WTC11 (cell line): ENCODE measurements at regions not wholly inside any gene's neighbourhood (a gene's known extent, or its start where the extent isn't known, plus 50 kb on each side); places are given as distances from the start of the nearest gene placed in this dataset.

Experiments used
- ATAC-seq: fragments of 200-7000 bp; cut with Tn5 transposase; 2 replicates; pipeline ENCODE4 v1.10.0; 2021; ENCODE audit warnings: mild to moderate bottlenecking, moderate library complexity
- CTCF ChIA-PET: fragments of 300-600 bp; sonication (Branson Sonifier 250); formaldehyde crosslinking; loops from one replicate; lab custom pipeline; 2021; ENCODE audit warnings: antibody characterized with exemption; lab: Charles Lee
- POLR2A ChIA-PET: fragments of 350-600 bp; sonication (Branson Sonifier 250); formaldehyde crosslinking; loops from one replicate; lab custom pipeline; 2021; ENCODE audit warnings: antibody characterized with exemption; lab: Charles Lee
- DNase-seq: peaks from one replicate; pipeline ENCODE4 v3.0.0; 2021; ENCODE audit warnings: low spot score
- H3K27ac Mint-ChIP-seq: 2 replicates; pipeline ENCODE4 v1.8.0; 2021; ENCODE audit warnings: mixed read lengths
- H3K27me3 Mint-ChIP-seq: 2 replicates; pipeline ENCODE4 v1.8.0; 2021; ENCODE audit warnings: low read depth, mild to moderate bottlenecking, moderate library complexity, mixed read lengths
- H3K36me3 Mint-ChIP-seq: 2 replicates; pipeline ENCODE4 v1.8.0; 2021; ENCODE audit warnings: mixed read lengths
- H3K4me1 Mint-ChIP-seq: 2 replicates; pipeline ENCODE4 v1.8.0; 2022; ENCODE audit warnings: mixed read lengths
- H3K4me3 Mint-ChIP-seq: 2 replicates; pipeline ENCODE4 v1.8.0; 2021; ENCODE audit warnings: mild to moderate bottlenecking, moderate library complexity, mixed read lengths
- H3K9me3 Mint-ChIP-seq: 2 replicates; pipeline ENCODE4 v1.8.0; 2021; ENCODE audit warnings: mixed read lengths
- ELF4 ChIP-seq: sonication (generic); formaldehyde crosslinking; IDR thresholded peaks from 2 replicates; pipeline ENCODE4 v1.8.1; 2022; ENCODE audit warnings: low read depth, mild to moderate bottlenecking, moderate library complexity, missing genetic modification reagents
- ETV6 ChIP-seq: sonication (generic); formaldehyde crosslinking; IDR thresholded peaks from 2 replicates; pipeline ENCODE4 v1.8.1; 2022; ENCODE audit warnings: mild to moderate bottlenecking, missing genetic modification reagents
- FOXJ3 ChIP-seq: sonication (generic); formaldehyde crosslinking; IDR thresholded peaks from 2 replicates; pipeline ENCODE4 v1.9.0; 2021; ENCODE audit warnings: missing genetic modification reagents, mild to moderate bottlenecking, borderline replicate concordance
- FOXK1 ChIP-seq: sonication (generic); formaldehyde crosslinking; IDR thresholded peaks from 2 replicates; pipeline ENCODE4 v1.8.0; 2022; ENCODE audit warnings: mild to moderate bottlenecking, moderate library complexity, missing genetic modification reagents
- FOXP1 ChIP-seq: sonication (generic); formaldehyde crosslinking; IDR thresholded peaks from 2 replicates; pipeline ENCODE4 v1.8.0; 2022; ENCODE audit warnings: missing genetic modification reagents, mild to moderate bottlenecking, moderate library complexity, borderline replicate concordance
- GTF2I ChIP-seq: fragments of 250-450 bp; sonication (Bioruptor Pico); conservative IDR thresholded peaks from 2 replicates; pipeline ENCODE4 v1.4.0; 2021; ENCODE audit warnings: mild to moderate bottlenecking
- IRF2 ChIP-seq: sonication (generic); formaldehyde crosslinking; IDR thresholded peaks from 2 replicates; pipeline ENCODE4 v1.8.0; 2022; ENCODE audit warnings: low read depth, missing genetic modification reagents, borderline replicate concordance
- KAT7 ChIP-seq: sonication (generic); formaldehyde crosslinking; IDR thresholded peaks from 2 replicates; pipeline ENCODE4 v1.8.1; 2023; ENCODE audit warnings: missing genetic modification reagents, mild to moderate bottlenecking, borderline replicate concordance
- NFATC4 ChIP-seq: fragments of 250-450 bp; sonication (Bioruptor Pico); IDR thresholded peaks from 2 replicates; pipeline ENCODE4 v1.9.0; 2021; ENCODE audit warnings: mild to moderate bottlenecking
- NR2C2 ChIP-seq: sonication (generic); formaldehyde crosslinking; IDR thresholded peaks from 2 replicates; pipeline ENCODE4 v1.8.0; 2022; ENCODE audit warnings: mild to moderate bottlenecking, missing genetic modification reagents
- RELA ChIP-seq: sonication (generic); formaldehyde crosslinking; IDR thresholded peaks from 2 replicates; pipeline ENCODE4 v1.8.1; 2022; ENCODE audit warnings: missing genetic modification reagents, mild to moderate bottlenecking, borderline replicate concordance
- RORB ChIP-seq: fragments of 250-450 bp; sonication (Bioruptor Pico); IDR thresholded peaks from 2 replicates; pipeline ENCODE4 v1.9.0; 2021; ENCODE audit warnings: mild to moderate bottlenecking
- STAT6 ChIP-seq: sonication (generic); formaldehyde crosslinking; conservative IDR thresholded peaks from 2 replicates; pipeline ENCODE4 v1.8.1; 2023; ENCODE audit warnings: mild to moderate bottlenecking, low read depth, missing genetic modification reagents, moderate library complexity
- TEAD1 ChIP-seq: sonication (generic); formaldehyde crosslinking; IDR thresholded peaks from 2 replicates; pipeline ENCODE4 v1.8.0; 2022; ENCODE audit warnings: mild to moderate bottlenecking, missing genetic modification reagents
- ZNF138 ChIP-seq: sonication (generic); formaldehyde crosslinking; conservative IDR thresholded peaks from 2 replicates; pipeline ENCODE4 v1.8.1; 2022; ENCODE audit warnings: mild to moderate bottlenecking, moderate library complexity, missing genetic modification reagents
- ZNF219 ChIP-seq: sonication (generic); formaldehyde crosslinking; IDR thresholded peaks from 2 replicates; pipeline ENCODE4 v1.8.0; 2023; ENCODE audit warnings: missing genetic modification reagents, mild to moderate bottlenecking, borderline replicate concordance
- ZNF423 ChIP-seq: fragments of 250-450 bp; sonication (Bioruptor Pico); IDR thresholded peaks from 2 replicates; pipeline ENCODE4 v2.1.2; 2022; ENCODE audit warnings: mild to moderate bottlenecking, moderate library complexity
- ZNF532 ChIP-seq: fragments of 250-450 bp; sonication (Bioruptor Pico); IDR thresholded peaks from 2 replicates; pipeline ENCODE4 v1.9.0; 2021; ENCODE audit warnings: mild to moderate bottlenecking, borderline replicate concordance
- TF ChIP-seq, protein P1 (sequence below): sonication (generic); formaldehyde crosslinking; IDR thresholded peaks from 2 replicates; pipeline ENCODE4 v1.8.0; 2022; ENCODE audit warnings: missing genetic modification reagents
- TF ChIP-seq, protein P2 (sequence below): fragments of 200-600 bp; IDR thresholded peaks from 2 replicates; pipeline ENCODE4 v1.8.0; 2022; ENCODE audit warnings: antibody characterized with exemption
- TF ChIP-seq, protein P3 (sequence below): sonication (generic); formaldehyde crosslinking; IDR thresholded peaks from 2 replicates; pipeline ENCODE4 v1.8.1; 2022; ENCODE audit warnings: mild to moderate bottlenecking, moderate library complexity, missing genetic modification reagents

- peaks cover 11% of the 10 kb centered on the region for H3K4me1 Mint-ChIP-seq
- no peak for ATAC-seq
These were observed 377.7 kb downstream of the PRDM5 start for GRCh38 chr4:120544838-120545237.

DNA sequence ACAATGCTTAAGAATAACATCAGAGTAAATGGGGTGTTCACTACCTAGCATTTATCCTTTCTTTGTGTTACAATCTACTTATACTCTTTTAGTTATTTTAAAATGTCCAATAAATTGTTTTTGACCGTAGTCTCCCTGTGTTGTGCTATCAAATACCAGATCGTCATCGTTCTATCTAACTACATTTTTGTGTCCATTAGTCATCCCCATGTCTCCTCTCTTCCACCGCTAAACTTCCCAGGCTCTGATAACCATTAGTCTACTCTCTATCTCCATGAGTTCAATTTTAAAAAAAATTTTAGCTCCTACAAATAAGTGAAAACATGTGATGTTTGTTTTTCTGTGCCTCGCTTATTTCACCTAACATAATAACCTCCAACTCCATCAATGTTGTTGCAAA lies 381.9 kb downstream of the PRDM5 start:
- ChIA-PET POLR2A (no interaction called here), CTCF (no interaction called here)
- H3K4me1 Mint-ChIP-seq = no peaks in the 10 kb centered on the region
- H3K9me3 Mint-ChIP-seq = no peaks in the 10 kb centered on the region; the same call in 1 of the 2 replicates
- DNase-seq (no peak), ATAC-seq (no peak)
- H3K36me3 Mint-ChIP-seq = no peaks in the 10 kb centered on the region
- H3K4me3 Mint-ChIP-seq = no peak overlapping the region
- H3K27me3 Mint-ChIP-seq = no peaks in the 10 kb centered on the region
- H3K27ac Mint-ChIP-seq = no peak overlapping the region
- TF ChIP-seq, protein P1, sequence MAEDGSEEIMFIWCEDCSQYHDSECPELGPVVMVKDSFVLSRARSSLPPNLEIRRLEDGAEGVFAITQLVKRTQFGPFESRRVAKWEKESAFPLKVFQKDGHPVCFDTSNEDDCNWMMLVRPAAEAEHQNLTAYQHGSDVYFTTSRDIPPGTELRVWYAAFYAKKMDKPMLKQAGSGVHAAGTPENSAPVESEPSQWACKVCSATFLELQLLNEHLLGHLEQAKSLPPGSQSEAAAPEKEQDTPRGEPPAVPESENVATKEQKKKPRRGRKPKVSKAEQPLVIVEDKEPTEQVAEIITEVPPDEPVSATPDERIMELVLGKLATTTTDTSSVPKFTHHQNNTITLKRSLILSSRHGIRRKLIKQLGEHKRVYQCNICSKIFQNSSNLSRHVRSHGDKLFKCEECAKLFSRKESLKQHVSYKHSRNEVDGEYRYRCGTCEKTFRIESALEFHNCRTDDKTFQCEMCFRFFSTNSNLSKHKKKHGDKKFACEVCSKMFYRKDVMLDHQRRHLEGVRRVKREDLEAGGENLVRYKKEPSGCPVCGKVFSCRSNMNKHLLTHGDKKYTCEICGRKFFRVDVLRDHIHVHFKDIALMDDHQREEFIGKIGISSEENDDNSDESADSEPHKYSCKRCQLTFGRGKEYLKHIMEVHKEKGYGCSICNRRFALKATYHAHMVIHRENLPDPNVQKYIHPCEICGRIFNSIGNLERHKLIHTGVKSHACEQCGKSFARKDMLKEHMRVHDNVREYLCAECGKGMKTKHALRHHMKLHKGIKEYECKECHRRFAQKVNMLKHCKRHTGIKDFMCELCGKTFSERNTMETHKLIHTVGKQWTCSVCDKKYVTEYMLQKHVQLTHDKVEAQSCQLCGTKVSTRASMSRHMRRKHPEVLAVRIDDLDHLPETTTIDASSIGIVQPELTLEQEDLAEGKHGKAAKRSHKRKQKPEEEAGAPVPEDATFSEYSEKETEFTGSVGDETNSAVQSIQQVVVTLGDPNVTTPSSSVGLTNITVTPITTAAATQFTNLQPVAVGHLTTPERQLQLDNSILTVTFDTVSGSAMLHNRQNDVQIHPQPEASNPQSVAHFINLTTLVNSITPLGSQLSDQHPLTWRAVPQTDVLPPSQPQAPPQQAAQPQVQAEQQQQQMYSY (CRISPR knock-in tag) = no peak
- TF ChIP-seq FOXJ3 (CRISPR knock-in tag) = no peak
- TF ChIP-seq GTF2I (CRISPR knock-in tag) = no peak
- no peak for TF ChIP-seq RELA
- TF ChIP-seq KAT7 (CRISPR knock-in tag) = no peak
- TF ChIP-seq NR2C2 (CRISPR knock-in tag) = no peak
- TF ChIP-seq ZNF138 = no peak
- no peak for TF ChIP-seq RORB
- TF ChIP-seq TEAD1 = no peak
- TF ChIP-seq IRF2 (CRISPR knock-in tag) = no peak
- no peak for TF ChIP-seq NFATC4 (CRISPR knock-in tag)

More at GRCh38 chr4:120544838-120545237, 377.7 kb downstream of the PRDM5 start:
- Mint-ChIP-seq H3K27me3 (no peaks in the 10 kb centered on the region), H3K9me3 (peaks cover 2% of the 10 kb centered on the region), H3K27ac (no peak overlapping the region), H3K4me3 (no peak overlapping the region), H3K36me3 (no peaks in the 10 kb centered on the region)
- ChIA-PET CTCF (no interaction called here), POLR2A (no interaction called here)
- TF ChIP-seq STAT6 (CRISPR knock-in tag) (no peak), FOXK1 (no peak), ZNF423 (no peak), ETV6 (CRISPR knock-in tag) (no peak)
- TF ChIP-seq, protein P2, sequence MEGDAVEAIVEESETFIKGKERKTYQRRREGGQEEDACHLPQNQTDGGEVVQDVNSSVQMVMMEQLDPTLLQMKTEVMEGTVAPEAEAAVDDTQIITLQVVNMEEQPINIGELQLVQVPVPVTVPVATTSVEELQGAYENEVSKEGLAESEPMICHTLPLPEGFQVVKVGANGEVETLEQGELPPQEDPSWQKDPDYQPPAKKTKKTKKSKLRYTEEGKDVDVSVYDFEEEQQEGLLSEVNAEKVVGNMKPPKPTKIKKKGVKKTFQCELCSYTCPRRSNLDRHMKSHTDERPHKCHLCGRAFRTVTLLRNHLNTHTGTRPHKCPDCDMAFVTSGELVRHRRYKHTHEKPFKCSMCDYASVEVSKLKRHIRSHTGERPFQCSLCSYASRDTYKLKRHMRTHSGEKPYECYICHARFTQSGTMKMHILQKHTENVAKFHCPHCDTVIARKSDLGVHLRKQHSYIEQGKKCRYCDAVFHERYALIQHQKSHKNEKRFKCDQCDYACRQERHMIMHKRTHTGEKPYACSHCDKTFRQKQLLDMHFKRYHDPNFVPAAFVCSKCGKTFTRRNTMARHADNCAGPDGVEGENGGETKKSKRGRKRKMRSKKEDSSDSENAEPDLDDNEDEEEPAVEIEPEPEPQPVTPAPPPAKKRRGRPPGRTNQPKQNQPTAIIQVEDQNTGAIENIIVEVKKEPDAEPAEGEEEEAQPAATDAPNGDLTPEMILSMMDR = no peak
- DNase-seq = no peak

DNA sequence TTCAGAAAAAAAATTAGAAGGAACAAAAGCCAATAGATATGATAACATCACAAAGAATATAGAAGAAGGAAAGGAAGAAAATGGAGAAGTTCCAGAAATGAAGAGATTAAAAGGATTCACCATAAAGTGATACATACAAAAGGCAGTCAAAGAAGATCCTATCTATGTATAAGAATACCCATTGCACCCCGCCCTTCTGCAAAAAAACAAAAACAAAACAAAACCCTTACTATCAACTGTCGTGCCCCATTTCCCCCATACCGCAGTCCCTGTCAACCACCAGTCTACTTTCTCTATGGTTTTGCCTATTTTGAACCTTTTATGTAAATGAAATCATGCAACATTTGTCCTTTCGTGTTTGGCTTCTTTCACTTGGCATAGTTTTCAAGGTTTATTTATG lies 385.6 kb downstream of the PRDM5 start:
- Mint-ChIP-seq H3K4me1 (no peaks in the 10 kb centered on the region), H3K9me3 (no peaks in the 10 kb centered on the region), H3K4me3 (no peak overlapping the region), H3K36me3 (no peaks in the 10 kb centered on the region), H3K27ac (no peak overlapping the region), H3K27me3 (no peaks in the 10 kb centered on the region)
- CTCF ChIA-PET = no interaction called here
- DNase-seq (no peak), ATAC-seq (no peak)
- POLR2A ChIA-PET = no interaction called here
- TF ChIP-seq ELF4 (no peak), ZNF219 (CRISPR knock-in tag) (no peak), ZNF532 (CRISPR knock-in tag) (no peak), FOXP1 (CRISPR knock-in tag) (no peak), GTF2I (CRISPR knock-in tag) (no peak)
- TF ChIP-seq, protein P3, sequence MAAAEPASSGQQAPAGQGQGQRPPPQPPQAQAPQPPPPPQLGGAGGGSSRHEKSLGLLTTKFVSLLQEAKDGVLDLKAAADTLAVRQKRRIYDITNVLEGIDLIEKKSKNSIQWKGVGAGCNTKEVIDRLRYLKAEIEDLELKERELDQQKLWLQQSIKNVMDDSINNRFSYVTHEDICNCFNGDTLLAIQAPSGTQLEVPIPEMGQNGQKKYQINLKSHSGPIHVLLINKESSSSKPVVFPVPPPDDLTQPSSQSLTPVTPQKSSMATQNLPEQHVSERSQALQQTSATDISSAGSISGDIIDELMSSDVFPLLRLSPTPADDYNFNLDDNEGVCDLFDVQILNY (CRISPR knock-in tag) = no peak
